SU-DHL-6 (cell line): ENCODE measurements at regions not wholly inside any gene's neighbourhood (a gene's known extent, or its start where the extent isn't known, plus 50 kb on each side); places are given as distances from the start of the nearest gene placed in this dataset.

Source experiments
- H2AFZ ChIP-seq: fragments of 200-600 bp; sonication (generic); 2 replicates; pipeline ENCODE4 v1.6.1; 2014; ENCODE audit warnings: low read depth, mild to moderate bottlenecking, moderate library complexity, mixed read lengths, antibody characterized with exemption, low read length; ENCODE audit not compliant: severe bottlenecking
- H3F3A ChIP-seq: fragments of 200-600 bp; shearing (Covaris generic); 2 replicates; pipeline ENCODE4 v1.6.0; 2016; ENCODE audit warnings: antibody characterized with exemption, mild to moderate bottlenecking; ENCODE audit not compliant: insufficient read depth
- H3K27ac ChIP-seq: fragments of 200-600 bp; sonication (generic); 2 replicates; pipeline ENCODE4 v1.5.1; 2016; ENCODE audit warnings: low read depth, mild to moderate bottlenecking, low read length, moderate library complexity, mixed read lengths
- H3K27me3 ChIP-seq: fragments of 200-600 bp; sonication (generic), shearing (Covaris generic); 2 replicates; pipeline ENCODE4 v1.6.0; 2014; ENCODE audit warnings: mild to moderate bottlenecking, low read length
- H3K36me3 ChIP-seq: fragments of 200-600 bp; sonication (generic); 2 replicates; pipeline ENCODE4 v1.6.1; 2014; ENCODE audit warnings: mild to moderate bottlenecking, low read length, mixed read lengths
- H3K4me2 ChIP-seq: fragments of 300-600, 200-600 bp; shearing (Covaris generic), sonication (generic); 2 replicates; pipeline ENCODE4 v1.6.0; 2014; ENCODE audit warnings: low read length, low read depth, mild to moderate bottlenecking; ENCODE audit not compliant: poor library complexity, severe bottlenecking
- H3K4me3 ChIP-seq: fragments of 200-600 bp; sonication (generic); 2 replicates; pipeline ENCODE4 v1.5.1; 2014; ENCODE audit warnings: antibody characterized with exemption, low read length, mild to moderate bottlenecking, mixed read lengths; ENCODE audit not compliant: insufficient read depth, poor library complexity, severe bottlenecking
- H3K79me2 ChIP-seq: fragments of 200-600 bp; sonication (generic); 2 replicates; pipeline ENCODE4 v1.6.1; 2014; ENCODE audit warnings: mild to moderate bottlenecking, low read length, moderate library complexity; ENCODE audit not compliant: insufficient read depth
- H3K9ac ChIP-seq: fragments of 200-600 bp; sonication (generic); 2 replicates; pipeline ENCODE4 v1.7.0; 2014; ENCODE audit warnings: mild to moderate bottlenecking, low read length
- H3K9me2 ChIP-seq: fragments of 200-600 bp; sonication (generic); replicated peaks from 2 replicates; pipeline ENCODE4 v1.6.1; 2014; ENCODE audit warnings: low read length; ENCODE audit not compliant: insufficient read depth
- H3K9me3 ChIP-seq: fragments of 200-600 bp; sonication (generic); 2 replicates; pipeline ENCODE4 v1.6.1; 2014; ENCODE audit warnings: low read length, mixed read lengths; ENCODE audit not compliant: insufficient read depth
- H4K20me1 ChIP-seq: fragments of 200-600 bp; sonication (generic); 2 replicates; pipeline ENCODE4 v1.6.1; 2014; ENCODE audit warnings: low read depth, mild to moderate bottlenecking, antibody characterized with exemption, low read length, moderate library complexity, mixed read lengths
- CTCF ChIP-seq: fragments of 200-600 bp; sonication (generic); IDR thresholded peaks from one replicate; pipeline ENCODE4 v1.5.1; 2017; ENCODE audit warnings: antibody characterized with exemption, mild to moderate bottlenecking, low read length, moderate library complexity; ENCODE audit not compliant: insufficient read depth, poor library complexity, severe bottlenecking
- EZH2phosphoT487 ChIP-seq: fragments of 200-600 bp; sonication (generic), shearing (Covaris generic); conservative IDR thresholded peaks from 2 replicates; pipeline ENCODE4 v1.6.1; 2018; ENCODE audit warnings: mild to moderate bottlenecking, antibody characterized with exemption, low read length, moderate library complexity, mixed read lengths

GRCh38 chr21:36207577-36208320 lies 51.1 kb downstream of the DOP1B start:
- Histone ChIP-seq H3K4me3 (no peak overlapping the region), H3K27ac (no peak overlapping the region), H3K9ac (no peak overlapping the region), H2AFZ (no peak overlapping the region), H3K4me2 (no peak overlapping the region), H3F3A (no peaks in the 10 kb centered on the region), H3K79me2 (no peaks in the 10 kb centered on the region), H3K9me3 (no peaks in the 10 kb centered on the region), H4K20me1 (no peaks in the 10 kb centered on the region), H3K36me3 (no peaks in the 10 kb centered on the region), H3K9me2 (no peaks in the 10 kb centered on the region), H3K27me3 (no peaks in the 10 kb centered on the region)
- TF ChIP-seq EZH2phosphoT487 (no peak), CTCF (no peak)

GRCh38 chr21:36208326-36209013 lies 51.8 kb downstream of the DOP1B start:
- Histone ChIP-seq H3K9me3 (no peaks in the 10 kb centered on the region), H3K4me2 (no peak overlapping the region), H3F3A (no peaks in the 10 kb centered on the region), H3K9ac (no peak overlapping the region), H3K4me3 (no peak overlapping the region), H2AFZ (no peak overlapping the region), H3K9me2 (no peaks in the 10 kb centered on the region), H3K27me3 (no peaks in the 10 kb centered on the region), H3K79me2 (no peaks in the 10 kb centered on the region), H3K36me3 (no peaks in the 10 kb centered on the region), H3K27ac (no peak overlapping the region), H4K20me1 (no peaks in the 10 kb centered on the region)
- TF ChIP-seq EZH2phosphoT487 (no peak), CTCF (no peak)

GRCh38 chr21:36209626-36210171 lies 53.1 kb downstream of the DOP1B start:
- Histone ChIP-seq H3K36me3 (no peaks in the 10 kb centered on the region), H3K27ac (no peak overlapping the region), H3K9me3 (no peaks in the 10 kb centered on the region), H3K79me2 (no peaks in the 10 kb centered on the region), H3K4me3 (no peak overlapping the region), H3K27me3 (no peaks in the 10 kb centered on the region), H3K9ac (no peak overlapping the region), H3K9me2 (no peaks in the 10 kb centered on the region), H4K20me1 (no peaks in the 10 kb centered on the region), H2AFZ (no peak overlapping the region), H3K4me2 (no peak overlapping the region), H3F3A (no peaks in the 10 kb centered on the region)
- TF ChIP-seq EZH2phosphoT487 (no peak), CTCF (peak; percentile 36)
